ENCODE measurements at regions not wholly inside any gene's neighbourhood (a gene's known extent, or its start where the extent isn't known, plus 50 kb on each side); places are given as distances from the start of the nearest gene placed in this dataset.

DNA sequence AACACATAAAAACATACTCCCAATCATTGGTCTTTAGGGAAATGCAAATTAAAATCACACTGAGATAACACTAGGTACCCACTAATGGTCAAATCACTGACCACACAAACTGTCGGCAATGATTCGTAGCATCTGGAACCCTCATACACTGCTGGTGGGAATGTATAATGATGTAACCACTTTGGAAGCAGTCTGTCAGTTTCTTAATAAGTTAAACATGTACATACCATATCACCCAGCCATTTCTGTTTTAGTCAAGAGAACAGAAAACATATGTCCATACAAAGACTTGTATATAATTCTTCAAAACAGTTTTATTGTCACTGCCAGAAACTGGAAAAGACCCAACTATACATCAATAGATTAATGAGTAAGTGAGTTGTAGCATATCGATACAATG, 63.3 kb upstream of the LRRC3B start:
- FAIRE-seq, result no peak

- no peak for FAIRE-seq
These were observed 62.5 kb upstream of the LRRC3B start for GRCh38 chr3:26560081-26560480.

DNA sequence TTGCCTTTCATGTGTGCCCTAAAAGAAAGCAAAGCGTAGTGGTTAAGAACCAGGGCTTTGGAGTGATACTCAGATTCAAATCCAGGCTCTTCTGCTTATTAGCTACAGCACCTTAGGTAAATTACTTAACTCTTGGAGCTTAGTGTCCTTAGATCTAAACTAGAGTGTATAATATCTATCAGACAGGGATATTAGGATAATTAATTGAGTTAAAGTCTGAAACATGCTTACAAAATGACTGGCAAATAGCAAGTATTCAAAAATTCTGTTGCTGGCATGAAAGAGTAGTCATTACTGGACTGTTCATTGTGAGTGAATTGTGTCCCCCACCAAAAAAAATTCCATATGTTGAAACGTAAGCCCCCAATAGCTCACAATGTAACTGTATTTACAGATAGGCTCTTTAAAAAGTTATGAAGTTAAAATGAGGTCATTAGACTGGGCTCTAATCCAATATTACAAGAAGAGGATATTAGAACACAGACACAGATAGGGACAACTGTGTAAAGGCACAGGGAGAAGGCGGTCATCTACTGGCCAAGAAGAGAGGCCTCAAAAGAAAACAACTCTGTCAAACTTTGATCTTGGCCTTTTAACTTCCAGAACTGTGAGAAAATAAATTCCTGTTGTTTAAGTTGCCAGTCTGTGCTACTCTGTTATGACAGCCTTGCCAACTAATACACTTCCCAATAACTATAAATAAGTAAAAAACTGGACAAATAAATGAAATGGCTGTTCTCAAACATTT, 60.4 kb upstream of the LRRC3B start:
- FAIRE-seq, result no peak

Measured in islet of Langerhans (tissue), 1 donor.